Mucosa of descending colon (tissue), 3 donors: ENCODE measurements at regions not wholly inside any gene's neighbourhood (a gene's known extent, or its start where the extent isn't known, plus 50 kb on each side); places are given as distances from the start of the nearest gene placed in this dataset.

ENCODE experiments used
- ATAC-seq: fragments of 200-7000 bp; cut with Tn5 transposase; one replicate; pipeline ENCODE4 v1.9.1; 2020; ENCODE audit warnings: mild to moderate bottlenecking, moderate library complexity
- DNase-seq, 3 donors: peaks; one replicate each; pipeline ENCODE4 v3.0.0-alpha.2; 2020
- H3K36me3 ChIP-seq: fragments of 200-600 bp; one replicate; pipeline ENCODE4 v1.8.0; 2021; ENCODE audit warnings: low read depth, mild to moderate bottlenecking
- H3K4me1 ChIP-seq: fragments of 200-600 bp; one replicate; pipeline ENCODE4 v1.8.0; 2021; ENCODE audit warnings: low read depth, mild to moderate bottlenecking
- H3K4me3 ChIP-seq: fragments of 200-600 bp; one replicate; pipeline ENCODE4 v1.8.0; 2021; ENCODE audit warnings: mild to moderate bottlenecking
- H3K9me3 ChIP-seq: fragments of 200-600 bp; one replicate; pipeline ENCODE4 v1.8.0; 2021; ENCODE audit warnings: mild to moderate bottlenecking
- intact Hi-C, 2 donors: fragments of 100-400 bp; cut with DNase I in 1 of 2; cut with micrococcal nuclease in 1 of 2; formaldehyde crosslinking; loops; one replicate each; pipeline versions ENCODE4 v1.11.0 to v1.11.1; 2022; cut with DNase I, micrococcal nuclease
- TF ChIP-seq, protein P1 (sequence below): fragments of 200-600 bp; IDR thresholded peaks from one replicate; pipeline ENCODE4 v1.8.0; 2022; ENCODE audit warnings: antibody characterized with exemption, mild to moderate bottlenecking
- donor health status: DM: no; HTN: no; CAD: no; lungs with moderate emphysema.
- donor health status: DM: no; HTN: no; CAD: no.
- donor health status: DM: no; HTN: yes; CAD: no.

DNA sequence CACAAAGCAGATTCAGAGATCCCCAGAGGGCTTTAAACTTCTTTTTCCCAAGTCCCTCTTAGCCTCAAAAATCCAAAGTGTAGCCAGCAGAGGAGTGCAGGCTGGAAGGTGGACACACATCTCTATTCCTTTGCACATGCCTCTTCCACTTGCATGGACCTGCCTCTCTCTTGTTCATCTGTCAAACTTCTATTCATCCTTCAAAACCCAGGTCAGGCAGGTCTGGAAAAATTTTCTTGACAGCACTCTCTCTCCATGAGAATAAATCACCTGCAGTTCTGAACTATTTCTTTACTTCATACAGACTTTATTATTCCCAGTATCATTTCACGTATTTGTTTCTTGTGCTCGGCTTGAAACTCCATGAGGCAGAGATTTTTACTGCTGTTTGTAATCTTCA lies 127.5 kb downstream of the SS18 start:
- H3K4me3 ChIP-seq: no peak overlapping the region
- ATAC-seq (no peak), DNase-seq (no peak)
- H3K4me1 ChIP-seq: no peaks in the 10 kb centered on the region
- TF ChIP-seq, protein P1, sequence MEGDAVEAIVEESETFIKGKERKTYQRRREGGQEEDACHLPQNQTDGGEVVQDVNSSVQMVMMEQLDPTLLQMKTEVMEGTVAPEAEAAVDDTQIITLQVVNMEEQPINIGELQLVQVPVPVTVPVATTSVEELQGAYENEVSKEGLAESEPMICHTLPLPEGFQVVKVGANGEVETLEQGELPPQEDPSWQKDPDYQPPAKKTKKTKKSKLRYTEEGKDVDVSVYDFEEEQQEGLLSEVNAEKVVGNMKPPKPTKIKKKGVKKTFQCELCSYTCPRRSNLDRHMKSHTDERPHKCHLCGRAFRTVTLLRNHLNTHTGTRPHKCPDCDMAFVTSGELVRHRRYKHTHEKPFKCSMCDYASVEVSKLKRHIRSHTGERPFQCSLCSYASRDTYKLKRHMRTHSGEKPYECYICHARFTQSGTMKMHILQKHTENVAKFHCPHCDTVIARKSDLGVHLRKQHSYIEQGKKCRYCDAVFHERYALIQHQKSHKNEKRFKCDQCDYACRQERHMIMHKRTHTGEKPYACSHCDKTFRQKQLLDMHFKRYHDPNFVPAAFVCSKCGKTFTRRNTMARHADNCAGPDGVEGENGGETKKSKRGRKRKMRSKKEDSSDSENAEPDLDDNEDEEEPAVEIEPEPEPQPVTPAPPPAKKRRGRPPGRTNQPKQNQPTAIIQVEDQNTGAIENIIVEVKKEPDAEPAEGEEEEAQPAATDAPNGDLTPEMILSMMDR: no peak
- H3K9me3 ChIP-seq: no peaks in the 10 kb centered on the region
- intact Hi-C loops: no loop called here
- no peaks in the 10 kb centered on the region for H3K36me3 ChIP-seq

GRCh38 chr18:25962176-25962575 lies 128.2 kb downstream of the SS18 start:
- TF ChIP-seq, protein P1: no peak
- no peaks in the 10 kb centered on the region for H3K9me3 ChIP-seq
- intact Hi-C loops: no loop called here
- no peak for ATAC-seq
- no peak overlapping the region for H3K4me3 ChIP-seq
- DNase-seq: no peak
- H3K4me1 ChIP-seq: no peaks in the 10 kb centered on the region
- no peaks in the 10 kb centered on the region for H3K36me3 ChIP-seq

DNA sequence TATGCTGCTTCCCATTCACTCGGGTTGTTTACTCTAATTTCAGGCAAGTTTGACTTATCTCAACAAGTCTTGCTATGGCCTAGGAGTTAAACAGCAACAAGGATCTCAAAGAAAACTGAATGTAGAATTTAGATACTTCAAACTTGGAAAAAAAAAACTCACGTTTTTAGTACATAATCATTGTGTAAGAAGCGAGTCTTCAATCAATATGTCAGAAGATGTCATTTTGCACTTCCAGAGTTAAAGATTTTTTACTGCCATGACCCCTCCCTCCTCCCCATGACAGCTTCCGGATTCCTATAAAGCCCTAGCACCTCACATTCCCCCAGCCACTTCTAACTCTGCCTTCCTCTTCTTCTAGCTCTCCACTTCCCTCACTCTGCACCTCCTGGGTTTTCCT lies 133.4 kb downstream of the SS18 start:
- ATAC-seq: no peak
- Histone ChIP-seq H3K4me3 (no peak overlapping the region), H3K9me3 (no peaks in the 10 kb centered on the region), H3K36me3 (no peaks in the 10 kb centered on the region), H3K4me1 (no peaks in the 10 kb centered on the region)
- TF ChIP-seq, protein P1: no peak
- DNase-seq: no peak
- intact Hi-C loops: no loop called here

DNA sequence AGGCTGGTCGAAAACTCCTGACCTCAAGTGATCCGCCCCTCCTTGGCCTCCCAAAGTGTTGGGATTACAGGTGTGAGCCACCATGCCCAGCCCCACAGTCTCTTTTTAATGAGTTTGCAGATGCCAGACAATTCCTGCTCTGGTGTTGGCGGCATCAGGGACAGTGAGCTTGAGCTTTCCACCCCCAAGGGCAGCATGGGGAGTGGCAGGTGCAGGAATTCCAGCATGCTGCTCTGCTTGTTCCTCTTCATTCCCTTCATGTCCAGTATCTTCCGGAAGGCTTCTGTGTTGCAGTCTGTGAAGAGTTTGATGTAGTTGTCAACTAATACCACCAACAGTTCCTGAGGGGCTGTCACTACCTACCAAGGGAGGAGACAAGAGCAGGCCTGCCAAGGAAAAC lies 137.3 kb downstream of the SS18 start:
- DNase-seq: no peak
- no peak overlapping the region for H3K4me3 ChIP-seq
- intact Hi-C loops: no loop called here
- no peak for ATAC-seq
- no peaks in the 10 kb centered on the region for H3K4me1 ChIP-seq
- no peaks in the 10 kb centered on the region for H3K36me3 ChIP-seq
- H3K9me3 ChIP-seq: no peaks in the 10 kb centered on the region
- TF ChIP-seq, protein P1: no peak

- H3K9me3 ChIP-seq: no peaks in the 10 kb centered on the region
Observed at GRCh38 chr18:25950321-25950720, 140.1 kb downstream of the SS18 start.

GRCh38 chr18:25946540-25946939 lies 143.9 kb downstream of the SS18 start:
- H3K4me1 ChIP-seq: no peaks in the 10 kb centered on the region
- H3K4me3 ChIP-seq: no peak overlapping the region
- DNase-seq (no peak), ATAC-seq (no peak)
- no peaks in the 10 kb centered on the region for H3K36me3 ChIP-seq
- intact Hi-C loops: no loop called here
- H3K9me3 ChIP-seq: no peaks in the 10 kb centered on the region
- TF ChIP-seq, protein P1: no peak

More at GRCh38 chr18:25950321-25950720, 140.1 kb downstream of the SS18 start:
- DNase-seq (no peak), ATAC-seq (no peak)
- Histone ChIP-seq H3K36me3 (no peaks in the 10 kb centered on the region), H3K4me1 (no peaks in the 10 kb centered on the region), H3K4me3 (no peak overlapping the region)
- intact Hi-C loops: no loop called here
- TF ChIP-seq, protein P1: no peak
